K562 (cell line): ENCODE measurements at regions not wholly inside any gene's neighbourhood (a gene's known extent, or its start where the extent isn't known, plus 50 kb on each side); places are given as distances from the start of the nearest gene placed in this dataset.

ENCODE experiments used
- ATAC-seq: fragments of 200-7000 bp; cut with Tn5 transposase; 3 replicates; pipeline ENCODE4 v1.9.1; 2020; ENCODE audit warnings: moderate library complexity
- BruUV-seq: library from RNA; stranded (reverse); fragments of 400-500 nt; replicated peaks from 2 replicates; lab custom pipeline; 2021; lab: Mats Ljungman, UMichigan
- CTCF ChIA-PET: fragments of 300-600 bp; formaldehyde crosslinking; extraction: SDS; loops from one replicate; lab custom pipeline; 2021; ENCODE audit warnings: low intra/inter-chr PET ratio; lab: Yijun Ruan, JAX
- POLR2A ChIA-PET: fragments of 300-600, 350-650 bp; sonication (Branson Sonifier 250); formaldehyde crosslinking; extraction: SDS; loops from one replicate; lab custom pipeline; 2021; ENCODE audit warnings: antibody characterized with exemption, inconsistent platforms; lab: Yijun Ruan, JAX
- DNase-seq, 4 experiments: peaks; one replicate each; pipeline versions ENCODE4 v3.0.0 to v3.0.0-alpha.2; 2011 to 2018; ENCODE audit warnings: low spot score in 3 of 4, mixed read lengths in 3 of 4; ENCODE audit errors: extremely low read depth in 1 of 4
- FAIRE-seq: peaks from 2 replicates; lab custom pipeline; 2011; peaks lifted over from hg19 to GRCh38; lab: Jason Lieb, UNC
- H2AFZ ChIP-seq: 2 replicates; pipeline ENCODE4 v1.6.0; 2011; ENCODE audit warnings: low read depth, low read length, control low read depth, inconsistent platforms
- H3K27ac ChIP-seq: fragments of 200-600 bp; 3 replicates; pipeline ENCODE4 v1.8.0; 2011; ENCODE audit warnings: low read depth, mild to moderate bottlenecking, control low read depth, inconsistent platforms, low read length, moderate library complexity, mixed read lengths; ENCODE audit errors: extremely low read depth
- H3K27me3 ChIP-seq, 2 experiments: fragments of 300-600 bp in 1 of 2; 2 replicates in 1 of 2; 3 replicates in 1 of 2; pipeline versions ENCODE4 v1.6.0 to v1.8.0; 2011; ENCODE audit warnings: inconsistent platforms in 2 of 2, low read length in 2 of 2, mild to moderate bottlenecking in 1 of 2, mixed read lengths in 1 of 2, moderate library complexity in 1 of 2; ENCODE audit not compliant: control insufficient read depth in 2 of 2, insufficient read depth in 2 of 2
- H3K36me3 ChIP-seq: fragments of 300-600 bp; 3 replicates; pipeline ENCODE4 v1.8.0; 2011; ENCODE audit warnings: mild to moderate bottlenecking, low read length, inconsistent platforms; ENCODE audit not compliant: control insufficient read depth, insufficient read depth
- H3K4me1 ChIP-seq, 2 experiments: fragments of 200-600 bp in 1 of 2; replicated peaks in 1 of 2; 2 replicates in 1 of 2; 3 replicates in 1 of 2; pipeline versions ENCODE4 v1.5.1 to v1.8.0; 2011; ENCODE audit warnings: inconsistent platforms in 2 of 2, low read length in 2 of 2, mild to moderate bottlenecking in 1 of 2, mixed read lengths in 1 of 2, moderate library complexity in 1 of 2; ENCODE audit not compliant: control insufficient read depth in 2 of 2, insufficient read depth in 2 of 2
- H3K4me2 ChIP-seq: 2 replicates; pipeline ENCODE4 v1.6.1; 2011; ENCODE audit warnings: low read length, control low read depth, inconsistent platforms, mixed read lengths; ENCODE audit not compliant: insufficient read depth
- H3K4me3 ChIP-seq: fragments of 200-600 bp; sonication (generic), shearing (Covaris generic); 2 replicates; pipeline ENCODE4 v1.5.1; 2016; ENCODE audit warnings: control low read depth, inconsistent platforms
- H3K79me2 ChIP-seq: fragments of 200-600 bp; 3 replicates; pipeline ENCODE4 v1.8.0; 2011; ENCODE audit warnings: low read length, inconsistent platforms; ENCODE audit not compliant: control insufficient read depth, insufficient read depth
- H3K9ac ChIP-seq, 2 experiments: 2 replicates each; pipeline versions ENCODE4 v1.6.0 to v1.6.1; 2011; ENCODE audit warnings: low read depth in 2 of 2, low read length in 2 of 2, control low read depth in 1 of 2, inconsistent platforms in 1 of 2, mild to moderate bottlenecking in 1 of 2, mixed read lengths in 1 of 2; ENCODE audit not compliant: insufficient read depth in 1 of 2
- H3K9me1 ChIP-seq: one replicate; pipeline ENCODE4 v1.6.0; 2011; ENCODE audit warnings: inconsistent platforms, mild to moderate bottlenecking, low read length, moderate library complexity; ENCODE audit not compliant: control insufficient read depth, insufficient read depth
- H3K9me3 ChIP-seq: replicated peaks from 2 replicates; pipeline ENCODE4 v1.5.1; 2011; ENCODE audit warnings: low read depth, low read length, inconsistent platforms; ENCODE audit not compliant: control insufficient read depth, insufficient read depth
- H4K20me1 ChIP-seq: replicated peaks from 2 replicates; pipeline ENCODE4 v1.6.1; 2011; ENCODE audit warnings: low read length, inconsistent platforms, mixed read lengths; ENCODE audit not compliant: control insufficient read depth, insufficient read depth
- CBX3 ChIP-seq, 2 experiments: IDR thresholded peaks; 1 replicate in 1 of 2; 2 replicates in 1 of 2; pipeline ENCODE4 v1.6.1; 2012; ENCODE audit warnings: inconsistent platforms in 2 of 2, low read length in 2 of 2, borderline replicate concordance in 1 of 2, control low read depth in 1 of 2
- CHCHD3 ChIP-seq: fragments of 250-450 bp; sonication (Bioruptor Pico); IDR thresholded peaks from 2 replicates; pipeline ENCODE4 v2.1.2; 2022; ENCODE audit warnings: mild to moderate bottlenecking
- FOS ChIP-seq: IDR thresholded peaks from 3 replicates; pipeline ENCODE4 v1.6.1; 2011; ENCODE audit not compliant: insufficient read length; ENCODE audit errors: extremely low read depth
- NFYB ChIP-seq: IDR thresholded peaks from 2 replicates; pipeline ENCODE4 v1.6.1; 2011; ENCODE audit warnings: mild to moderate bottlenecking, moderate library complexity; ENCODE audit not compliant: insufficient read length; ENCODE audit errors: extremely low read depth
- NR2C2 ChIP-seq, 2 experiments: fragments of 200-800 bp in 1 of 2; sonication (Bioruptor generic) in 1 of 2; sonication (generic) in 1 of 2; formaldehyde crosslinking in 1 of 2; IDR thresholded peaks; 2 replicates each; pipeline versions ENCODE4 v1.6.1 to v1.8.0; 2016 to 2022; ENCODE audit warnings: mild to moderate bottlenecking in 1 of 2, missing compliant biosample characterization in 1 of 2, missing genetic modification characterization in 1 of 2, missing genetic modification reagents in 1 of 2
- PHF20 ChIP-seq: fragments of 450-650 bp; IDR thresholded peaks from 2 replicates; pipeline ENCODE4 v1.6.1; 2018; ENCODE audit not compliant: partially characterized antibody
- PPARD ChIP-seq: fragments of 250-450 bp; sonication (Bioruptor Pico); IDR thresholded peaks from 2 replicates; pipeline ENCODE4 v1.8.0; 2022; ENCODE audit warnings: inconsistent platforms, mild to moderate bottlenecking, moderate library complexity
- RBM25 ChIP-seq: fragments of 200-400 bp; formaldehyde crosslinking; IDR thresholded peaks from 2 replicates; pipeline ENCODE4 v1.6.1; 2018; ENCODE audit warnings: low read length, low read depth, moderate library complexity; ENCODE audit not compliant: severe bottlenecking
- SP2 ChIP-seq: IDR thresholded peaks from 2 replicates; pipeline ENCODE4 v1.6.1; 2011; ENCODE audit warnings: mild to moderate bottlenecking, low read depth, low read length, moderate library complexity; ENCODE audit not compliant: poor library complexity, severe bottlenecking; ENCODE audit errors: extremely low read depth
- SREBF2 ChIP-seq: sonication (generic); formaldehyde crosslinking; IDR thresholded peaks from 2 replicates; pipeline ENCODE4 v1.4.0; 2020; ENCODE audit warnings: mild to moderate bottlenecking, missing genetic modification reagents
- ZFP1 ChIP-seq: fragments of 450-650 bp; formaldehyde crosslinking; IDR thresholded peaks from 2 replicates; pipeline ENCODE4 v1.4.0; 2020; ENCODE audit warnings: mild to moderate bottlenecking, mixed read lengths
- ZNF197 ChIP-seq: fragments of 200-800 bp; sonication (Bioruptor generic); IDR thresholded peaks from 2 replicates; pipeline ENCODE4 v1.6.1; 2016; ENCODE audit warnings: low read depth, missing genetic modification characterization, missing compliant biosample characterization
- WGBS: fragments of 100-300 bp; shearing (Covaris generic); methylation state at CpG from one replicate; pipeline ENCODE4 v1.1.6; 2016; ENCODE audit warnings: low coverage, mixed read lengths; ENCODE audit not compliant: insufficient coverage; ENCODE audit errors: missing lambda C conversion rate; 5-methylcytosine and 5-hydroxymethylcytosine counted together
- in situ Hi-C: fragments of 300-500 bp; cut with MboI; formaldehyde crosslinking; loops from 4 replicates; pipeline ENCODE4 v1.15.0; 2018; ENCODE audit warnings: inconsistent platforms, mixed read lengths
- intact Hi-C: fragments of 100-400 bp; cut with micrococcal nuclease; formaldehyde crosslinking; loops from 2 replicates; pipeline ENCODE4 v1.14.2; 2022
- TF ChIP-seq, protein P1 (sequence below): fragments of 250-450 bp; sonication (Bioruptor Pico); IDR thresholded peaks from 2 replicates; pipeline ENCODE4 v1.9.0; 2021; ENCODE audit warnings: mild to moderate bottlenecking
- TF ChIP-seq, protein P2 (sequence below), 2 experiments: fragments of 450-650 bp; formaldehyde crosslinking in 1 of 2; IDR thresholded peaks; 2 replicates each; pipeline versions ENCODE4 v1.4.0 to v1.6.1; 2014 to 2020; ENCODE audit warnings: mild to moderate bottlenecking in 2 of 2, borderline replicate concordance in 1 of 2, low read depth in 1 of 2

DNA sequence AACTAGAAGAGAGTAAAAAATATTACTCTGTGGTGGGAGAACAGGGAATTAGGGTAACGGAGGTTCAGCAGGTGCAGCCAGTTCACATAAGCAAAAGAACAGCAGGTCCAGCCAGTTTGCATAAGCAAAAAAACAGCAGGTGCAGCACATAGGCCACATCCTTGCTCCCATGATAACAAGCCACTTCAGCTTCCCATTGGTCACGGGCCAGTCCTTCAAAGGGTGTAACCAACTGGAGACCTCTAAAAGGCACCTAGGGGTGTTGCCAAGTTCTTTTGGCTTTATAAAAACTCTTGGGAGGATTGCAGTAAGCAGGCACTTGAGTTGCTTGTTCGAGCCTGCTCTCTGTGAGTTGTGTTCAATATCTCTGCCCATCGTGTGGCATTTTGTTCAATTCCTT, 488.1 kb downstream of the XYLT1 start:
- H3K79me2 ChIP-seq: no peaks in the 10 kb centered on the region
- H3K9me3 ChIP-seq: no peaks in the 10 kb centered on the region
- intact Hi-C loops: no loop called here
- 9% methylated on average over 4 of the region's 4 CpGs for WGBS
- no peaks in the 10 kb centered on the region for H3K4me1 ChIP-seq
- no peaks in the 10 kb centered on the region for H3K9me1 ChIP-seq
- H3K27me3 ChIP-seq: peaks cover 20 to 38% of the 10 kb centered on the region in 2 experiments
- POLR2A ChIA-PET: interaction anchor here (0.7 kb wide), 1 partner anchor 23 kb away, joined by 3 read pairs; no protein-coding TSS in a partner anchor
- H3K27ac ChIP-seq: no peak overlapping the region
- in situ Hi-C loops: no loop called here
- H3K36me3 ChIP-seq: no peaks in the 10 kb centered on the region
- no peak overlapping the region for H3K9ac ChIP-seq
- no peak for FAIRE-seq
- H3K4me2 ChIP-seq: no peak overlapping the region
- H4K20me1 ChIP-seq: no peaks in the 10 kb centered on the region
- DNase-seq: peak in 2 of 4 experiments; percentile 13 to 16
- ATAC-seq: peak; percentile 75
- no TSS peak for BruUV-seq
- no peak overlapping the region for H2AFZ ChIP-seq
- CTCF ChIA-PET: no interaction called here
- H3K4me3 ChIP-seq: no peak overlapping the region
- TF ChIP-seq CBX3 (IDR thresholded peaks at IDR 0.05; ENCODE audit: borderline replicate concordance in 1 of 2, low read length in 2 of 2) (no peak), RBM25 (peak; percentile 51), FOS (peak; percentile 11), PPARD (CRISPR knock-in tag) (no peak), NR2C2 (CRISPR knock-in tag; IDR thresholded peaks at IDR 0.05) (no peak), NR2C2 (tag; IDR thresholded peaks at IDR 0.05) (no peak), CHCHD3 (CRISPR knock-in tag) (no peak), SP2 (peak; percentile 37), ZNF197 (CRISPR knock-in tag) (no peak), NFYB (peak; percentile 57), ZFP1 (no peak), PHF20 (no peak), SREBF2 (CRISPR knock-in tag) (no peak)
- TF ChIP-seq, protein P1, sequence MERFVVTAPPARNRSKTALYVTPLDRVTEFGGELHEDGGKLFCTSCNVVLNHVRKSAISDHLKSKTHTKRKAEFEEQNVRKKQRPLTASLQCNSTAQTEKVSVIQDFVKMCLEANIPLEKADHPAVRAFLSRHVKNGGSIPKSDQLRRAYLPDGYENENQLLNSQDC: no peak
- TF ChIP-seq, protein P2, sequence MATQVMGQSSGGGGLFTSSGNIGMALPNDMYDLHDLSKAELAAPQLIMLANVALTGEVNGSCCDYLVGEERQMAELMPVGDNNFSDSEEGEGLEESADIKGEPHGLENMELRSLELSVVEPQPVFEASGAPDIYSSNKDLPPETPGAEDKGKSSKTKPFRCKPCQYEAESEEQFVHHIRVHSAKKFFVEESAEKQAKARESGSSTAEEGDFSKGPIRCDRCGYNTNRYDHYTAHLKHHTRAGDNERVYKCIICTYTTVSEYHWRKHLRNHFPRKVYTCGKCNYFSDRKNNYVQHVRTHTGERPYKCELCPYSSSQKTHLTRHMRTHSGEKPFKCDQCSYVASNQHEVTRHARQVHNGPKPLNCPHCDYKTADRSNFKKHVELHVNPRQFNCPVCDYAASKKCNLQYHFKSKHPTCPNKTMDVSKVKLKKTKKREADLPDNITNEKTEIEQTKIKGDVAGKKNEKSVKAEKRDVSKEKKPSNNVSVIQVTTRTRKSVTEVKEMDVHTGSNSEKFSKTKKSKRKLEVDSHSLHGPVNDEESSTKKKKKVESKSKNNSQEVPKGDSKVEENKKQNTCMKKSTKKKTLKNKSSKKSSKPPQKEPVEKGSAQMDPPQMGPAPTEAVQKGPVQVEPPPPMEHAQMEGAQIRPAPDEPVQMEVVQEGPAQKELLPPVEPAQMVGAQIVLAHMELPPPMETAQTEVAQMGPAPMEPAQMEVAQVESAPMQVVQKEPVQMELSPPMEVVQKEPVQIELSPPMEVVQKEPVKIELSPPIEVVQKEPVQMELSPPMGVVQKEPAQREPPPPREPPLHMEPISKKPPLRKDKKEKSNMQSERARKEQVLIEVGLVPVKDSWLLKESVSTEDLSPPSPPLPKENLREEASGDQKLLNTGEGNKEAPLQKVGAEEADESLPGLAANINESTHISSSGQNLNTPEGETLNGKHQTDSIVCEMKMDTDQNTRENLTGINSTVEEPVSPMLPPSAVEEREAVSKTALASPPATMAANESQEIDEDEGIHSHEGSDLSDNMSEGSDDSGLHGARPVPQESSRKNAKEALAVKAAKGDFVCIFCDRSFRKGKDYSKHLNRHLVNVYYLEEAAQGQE (IDR thresholded peaks at IDR 0.05; ENCODE audit: borderline replicate concordance): no peak
- TF ChIP-seq, protein P2 (CRISPR knock-in tag; IDR thresholded peaks at IDR 0.05; ENCODE audit: low read depth): no peak
